BLaER1 (cell line): ENCODE measurements at regions not wholly inside any gene's neighbourhood (a gene's known extent, or its start where the extent isn't known, plus 50 kb on each side); places are given as distances from the start of the nearest gene placed in this dataset.

Experiments
- H3K27ac ChIP-seq: shearing (Covaris generic); formaldehyde crosslinking; 2 replicates; pipeline ENCODE4 v1.8.1; 2022
- H3K27me3 ChIP-seq: shearing (Covaris generic); formaldehyde crosslinking; 2 replicates; pipeline ENCODE4 v1.8.1; 2022
- H3K36me3 ChIP-seq: shearing (Covaris generic); formaldehyde crosslinking; 2 replicates; pipeline ENCODE4 v1.8.1; 2022
- H3K4me1 ChIP-seq: shearing (Covaris generic); formaldehyde crosslinking; 2 replicates; pipeline ENCODE4 v1.8.1; 2022
- H3K4me2 ChIP-seq: shearing (Covaris generic); formaldehyde crosslinking; 2 replicates; pipeline ENCODE4 v1.8.1; 2022
- H3K4me3 ChIP-seq: shearing (Covaris generic); formaldehyde crosslinking; 2 replicates; pipeline ENCODE4 v1.8.1; 2022
- H3K9ac ChIP-seq: shearing (Covaris generic); formaldehyde crosslinking; 2 replicates; pipeline ENCODE4 v1.8.1; 2022
- H3K9me3 ChIP-seq: shearing (Covaris generic); formaldehyde crosslinking; 2 replicates; pipeline ENCODE4 v1.8.1; 2022
- H4K20me1 ChIP-seq: shearing (Covaris generic); formaldehyde crosslinking; 2 replicates; pipeline ENCODE4 v1.8.1; 2022
- Cebpa-rat ChIP-seq: shearing (Covaris generic); IDR thresholded peaks from 2 replicates; pipeline ENCODE4 v1.8.1; 2022

- H3K9ac ChIP-seq: no peak overlapping the region
- no peaks in the 10 kb centered on the region for H3K36me3 ChIP-seq
- no peak overlapping the region for H3K27ac ChIP-seq
- no peaks in the 10 kb centered on the region for H3K4me1 ChIP-seq
- no peak overlapping the region for H3K4me2 ChIP-seq
- H4K20me1 ChIP-seq: no peaks in the 10 kb centered on the region
- no peaks in the 10 kb centered on the region for H3K27me3 ChIP-seq
- no peak for TF ChIP-seq Cebpa-rat
- no peak overlapping the region for H3K4me3 ChIP-seq
- peaks cover 20% of the 10 kb centered on the region for H3K9me3 ChIP-seq
Observed at GRCh38 chr6:14197118-14197517, 79.5 kb downstream of the CD83 start.

GRCh38 chr6:14200047-14200446 lies 82.5 kb downstream of the CD83 start:
- H3K4me3 ChIP-seq: no peak overlapping the region
- H3K27ac ChIP-seq: no peak overlapping the region
- H3K36me3 ChIP-seq: no peaks in the 10 kb centered on the region
- no peak overlapping the region for H3K9ac ChIP-seq
- no peaks in the 10 kb centered on the region for H3K4me1 ChIP-seq
- no peaks in the 10 kb centered on the region for H3K27me3 ChIP-seq
- no peak overlapping the region for H3K4me2 ChIP-seq
- H3K9me3 ChIP-seq: peaks cover 20% of the 10 kb centered on the region
- no peak for TF ChIP-seq Cebpa-rat
- H4K20me1 ChIP-seq: no peaks in the 10 kb centered on the region

GRCh38 chr6:14202947-14203346 lies 85.4 kb downstream of the CD83 start:
- Histone ChIP-seq H3K4me1 (no peaks in the 10 kb centered on the region), H3K9me3 (peaks cover 20% of the 10 kb centered on the region), H3K9ac (no peak overlapping the region), H3K36me3 (no peaks in the 10 kb centered on the region), H3K4me3 (no peak overlapping the region), H3K27ac (no peak overlapping the region), H4K20me1 (no peaks in the 10 kb centered on the region), H3K27me3 (no peaks in the 10 kb centered on the region), H3K4me2 (no peak overlapping the region)
- TF ChIP-seq Cebpa-rat: no peak

GRCh38 chr6:14206391-14206790 lies 88.8 kb downstream of the CD83 start:
- no peak for TF ChIP-seq Cebpa-rat
- Histone ChIP-seq H3K36me3 (no peaks in the 10 kb centered on the region), H3K4me3 (no peak overlapping the region), H4K20me1 (no peaks in the 10 kb centered on the region), H3K9ac (no peak overlapping the region), H3K9me3 (no peaks in the 10 kb centered on the region), H3K27ac (no peak overlapping the region), H3K4me2 (no peak overlapping the region), H3K4me1 (peaks cover 17% of the 10 kb centered on the region), H3K27me3 (no peaks in the 10 kb centered on the region)

- H3K4me1 ChIP-seq: peaks cover 28% of the 10 kb centered on the region
- no peak overlapping the region for H3K4me3 ChIP-seq
- H3K4me2 ChIP-seq: no peak overlapping the region
- no peaks in the 10 kb centered on the region for H3K9me3 ChIP-seq
- H3K27me3 ChIP-seq: no peaks in the 10 kb centered on the region
- TF ChIP-seq Cebpa-rat: no peak
- H4K20me1 ChIP-seq: no peaks in the 10 kb centered on the region
- H3K27ac ChIP-seq: no peak overlapping the region
- no peaks in the 10 kb centered on the region for H3K36me3 ChIP-seq
- no peak overlapping the region for H3K9ac ChIP-seq
Observed at GRCh38 chr6:14207448-14207847, 89.9 kb downstream of the CD83 start.

GRCh38 chr6:14209000-14209399 lies 91.4 kb downstream of the CD83 start:
- Histone ChIP-seq H3K4me2 (no peak overlapping the region), H3K27ac (no peak overlapping the region), H3K4me3 (no peak overlapping the region), H3K4me1 (peaks cover 43% of the 10 kb centered on the region), H3K9ac (no peak overlapping the region), H3K9me3 (no peaks in the 10 kb centered on the region), H3K36me3 (no peaks in the 10 kb centered on the region), H4K20me1 (no peaks in the 10 kb centered on the region), H3K27me3 (no peaks in the 10 kb centered on the region)
- no peak for TF ChIP-seq Cebpa-rat

GRCh38 chr6:14210077-14210476 lies 92.5 kb downstream of the CD83 start:
- peak overlapping the region; percentile 82; the same call in 1 of the 2 replicates for H3K27ac ChIP-seq
- peak overlapping the region; percentile 96 for H3K4me2 ChIP-seq
- no peaks in the 10 kb centered on the region for H3K9me3 ChIP-seq
- peak overlapping the region; percentile 81 for H3K9ac ChIP-seq
- peaks cover 49% of the 10 kb centered on the region for H3K4me1 ChIP-seq
- TF ChIP-seq Cebpa-rat: no peak
- peak overlapping the region; percentile 77 for H3K4me3 ChIP-seq
- H3K27me3 ChIP-seq: no peaks in the 10 kb centered on the region
- no peaks in the 10 kb centered on the region for H3K36me3 ChIP-seq
- no peaks in the 10 kb centered on the region for H4K20me1 ChIP-seq

- no peaks in the 10 kb centered on the region for H4K20me1 ChIP-seq
- H3K4me2 ChIP-seq: peak overlapping the region; percentile 96
- peak overlapping the region; percentile 77 for H3K4me3 ChIP-seq
- no peak for TF ChIP-seq Cebpa-rat
- no peaks in the 10 kb centered on the region for H3K36me3 ChIP-seq
- H3K9me3 ChIP-seq: no peaks in the 10 kb centered on the region
- peaks cover 52% of the 10 kb centered on the region for H3K4me1 ChIP-seq
- peak overlapping the region; percentile 81 for H3K9ac ChIP-seq
- no peaks in the 10 kb centered on the region for H3K27me3 ChIP-seq
- H3K27ac ChIP-seq: peak overlapping the region; percentile 85
Observed at GRCh38 chr6:14210663-14211561, 93.3 kb downstream of the CD83 start.

GRCh38 chr6:14211562-14211942 lies 94.0 kb downstream of the CD83 start:
- no peaks in the 10 kb centered on the region for H3K27me3 ChIP-seq
- H3K9me3 ChIP-seq: no peaks in the 10 kb centered on the region
- H4K20me1 ChIP-seq: no peaks in the 10 kb centered on the region
- peak overlapping the region; percentile 85 for H3K27ac ChIP-seq
- H3K9ac ChIP-seq: peak overlapping the region; percentile 78
- H3K4me1 ChIP-seq: peaks cover 52% of the 10 kb centered on the region
- peak overlapping the region; percentile 96 for H3K4me2 ChIP-seq
- no peaks in the 10 kb centered on the region for H3K36me3 ChIP-seq
- no peak for TF ChIP-seq Cebpa-rat
- peak overlapping the region; percentile 77 for H3K4me3 ChIP-seq

- H3K9ac ChIP-seq: peak overlapping the region; percentile 78
- no peaks in the 10 kb centered on the region for H3K27me3 ChIP-seq
- H3K27ac ChIP-seq: peak overlapping the region; percentile 85
- peak overlapping the region; percentile 77 for H3K4me3 ChIP-seq
- no peaks in the 10 kb centered on the region for H4K20me1 ChIP-seq
- H3K9me3 ChIP-seq: no peaks in the 10 kb centered on the region
- peaks cover 52% of the 10 kb centered on the region for H3K4me1 ChIP-seq
- peak overlapping the region; percentile 96 for H3K4me2 ChIP-seq
- no peaks in the 10 kb centered on the region for H3K36me3 ChIP-seq
- TF ChIP-seq Cebpa-rat: no peak
Observed at GRCh38 chr6:14212020-14212419, 94.4 kb downstream of the CD83 start.
